ENCODE measurements at regions not wholly inside any gene's neighbourhood (a gene's known extent, or its start where the extent isn't known, plus 50 kb on each side); places are given as distances from the start of the nearest gene placed in this dataset.
A peak's percentile ranks its signal among the peaks of the same experiment; 100 is the strongest.
"Not testable (repeated sequence)": the region's sequence is repeated elsewhere in the genome, so short reads cannot be mapped to it uniquely, and the experiment has no call there.

DNA sequence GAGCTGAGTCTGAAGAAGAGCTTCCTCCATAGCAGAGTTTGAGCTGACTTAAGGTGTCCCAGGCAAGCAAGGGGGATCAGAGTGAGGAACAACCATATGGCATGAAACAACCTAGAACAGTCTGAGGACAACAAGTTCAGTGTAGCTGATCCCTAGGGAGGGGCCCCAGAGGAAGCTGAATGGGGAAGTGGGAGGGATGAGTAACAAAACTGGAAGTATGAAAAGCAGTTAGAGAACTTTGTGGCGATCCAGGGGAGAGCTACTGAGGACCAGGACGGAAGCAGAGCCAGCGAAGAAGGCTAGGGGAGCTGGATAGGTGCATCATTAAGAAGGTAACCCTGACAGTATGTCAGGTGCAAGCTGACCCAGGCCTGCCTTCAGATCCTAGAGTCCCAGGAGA, 580.8 kb downstream of the BNC2 start:
- H3K4me3 ChIP-seq (ENCODE audit: low read depth, low read length) = no peak overlapping the region
- TF ChIP-seq, protein P1, sequence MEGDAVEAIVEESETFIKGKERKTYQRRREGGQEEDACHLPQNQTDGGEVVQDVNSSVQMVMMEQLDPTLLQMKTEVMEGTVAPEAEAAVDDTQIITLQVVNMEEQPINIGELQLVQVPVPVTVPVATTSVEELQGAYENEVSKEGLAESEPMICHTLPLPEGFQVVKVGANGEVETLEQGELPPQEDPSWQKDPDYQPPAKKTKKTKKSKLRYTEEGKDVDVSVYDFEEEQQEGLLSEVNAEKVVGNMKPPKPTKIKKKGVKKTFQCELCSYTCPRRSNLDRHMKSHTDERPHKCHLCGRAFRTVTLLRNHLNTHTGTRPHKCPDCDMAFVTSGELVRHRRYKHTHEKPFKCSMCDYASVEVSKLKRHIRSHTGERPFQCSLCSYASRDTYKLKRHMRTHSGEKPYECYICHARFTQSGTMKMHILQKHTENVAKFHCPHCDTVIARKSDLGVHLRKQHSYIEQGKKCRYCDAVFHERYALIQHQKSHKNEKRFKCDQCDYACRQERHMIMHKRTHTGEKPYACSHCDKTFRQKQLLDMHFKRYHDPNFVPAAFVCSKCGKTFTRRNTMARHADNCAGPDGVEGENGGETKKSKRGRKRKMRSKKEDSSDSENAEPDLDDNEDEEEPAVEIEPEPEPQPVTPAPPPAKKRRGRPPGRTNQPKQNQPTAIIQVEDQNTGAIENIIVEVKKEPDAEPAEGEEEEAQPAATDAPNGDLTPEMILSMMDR (IDR thresholded peaks at IDR 0.05; ENCODE audit: borderline replicate concordance, insufficient read depth, low read depth, low read length) = no peak

DNA sequence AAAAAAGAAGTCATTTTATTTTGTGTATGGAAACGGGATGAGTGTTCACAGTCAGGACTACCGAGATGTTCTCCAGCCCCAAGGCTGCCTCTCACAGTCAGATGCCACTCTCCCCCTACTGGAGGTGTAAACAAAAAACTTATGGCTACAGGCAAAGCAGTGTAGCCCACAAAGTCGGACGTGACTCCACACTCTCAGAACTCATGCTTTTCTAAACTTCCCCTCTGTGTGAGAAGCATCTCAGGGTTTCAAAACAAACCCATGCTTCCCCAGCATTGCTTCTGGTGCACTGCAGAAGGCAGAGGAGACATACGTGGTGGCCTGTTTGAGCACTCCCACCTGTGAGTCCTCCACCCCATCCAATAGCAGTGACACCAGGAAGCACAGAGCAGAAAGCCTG, 580.3 kb downstream of the BNC2 start:
- H3K4me3 ChIP-seq (ENCODE audit: low read depth, low read length) = no peak overlapping the region
- TF ChIP-seq, protein P1 (IDR thresholded peaks at IDR 0.05; ENCODE audit: borderline replicate concordance, insufficient read depth, low read depth, low read length) = peak; percentile 8; the same call in 1 of the 2 replicates

DNA sequence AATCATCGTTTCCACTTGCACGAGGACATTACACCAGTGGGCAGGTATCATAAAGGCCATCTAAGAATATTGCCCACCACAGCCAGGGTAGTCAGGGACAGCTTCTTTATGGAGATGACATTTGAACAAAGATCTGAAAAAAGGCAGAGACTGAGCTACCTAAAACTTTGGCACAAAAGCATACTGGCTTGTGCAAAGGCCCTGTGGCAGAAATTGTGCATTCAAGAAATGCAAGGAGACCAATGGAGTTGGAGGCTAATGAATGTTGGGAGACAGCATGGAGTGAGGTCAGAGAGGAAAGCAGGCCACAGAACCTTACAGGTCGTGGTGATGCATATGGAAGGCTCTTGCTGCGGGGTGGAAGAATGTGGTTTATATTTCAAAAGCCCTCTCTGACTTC, 578.5 kb downstream of the BNC2 start:
- no peak overlapping the region for H3K4me3 ChIP-seq (ENCODE audit: low read depth, low read length)
- TF ChIP-seq, protein P1 (IDR thresholded peaks at IDR 0.05; ENCODE audit: borderline replicate concordance, insufficient read depth, low read depth, low read length) = no peak

DNA sequence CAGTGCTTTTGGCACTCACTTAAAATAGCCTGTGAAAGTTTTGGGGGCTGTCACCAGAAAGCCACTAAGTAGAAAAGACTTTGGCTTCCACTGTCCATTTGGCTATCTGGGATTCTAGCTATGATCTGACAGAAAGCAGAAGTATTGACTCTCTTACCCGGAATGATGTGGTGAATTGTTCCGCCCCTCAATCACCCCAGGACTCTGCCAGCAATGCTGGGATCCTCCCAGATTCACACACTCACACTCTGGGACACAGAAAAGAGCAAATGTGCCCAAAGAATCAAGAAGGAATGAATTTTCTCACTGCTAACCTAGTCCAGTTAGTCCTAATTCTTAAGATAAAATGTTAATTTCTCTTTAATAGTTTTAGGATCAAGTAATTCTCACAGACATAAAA, 576.9 kb downstream of the BNC2 start:
- TF ChIP-seq, protein P1 (IDR thresholded peaks at IDR 0.05; ENCODE audit: borderline replicate concordance, insufficient read depth, low read depth, low read length) = no peak
- no peak overlapping the region for H3K4me3 ChIP-seq (ENCODE audit: low read depth, low read length)

DNA sequence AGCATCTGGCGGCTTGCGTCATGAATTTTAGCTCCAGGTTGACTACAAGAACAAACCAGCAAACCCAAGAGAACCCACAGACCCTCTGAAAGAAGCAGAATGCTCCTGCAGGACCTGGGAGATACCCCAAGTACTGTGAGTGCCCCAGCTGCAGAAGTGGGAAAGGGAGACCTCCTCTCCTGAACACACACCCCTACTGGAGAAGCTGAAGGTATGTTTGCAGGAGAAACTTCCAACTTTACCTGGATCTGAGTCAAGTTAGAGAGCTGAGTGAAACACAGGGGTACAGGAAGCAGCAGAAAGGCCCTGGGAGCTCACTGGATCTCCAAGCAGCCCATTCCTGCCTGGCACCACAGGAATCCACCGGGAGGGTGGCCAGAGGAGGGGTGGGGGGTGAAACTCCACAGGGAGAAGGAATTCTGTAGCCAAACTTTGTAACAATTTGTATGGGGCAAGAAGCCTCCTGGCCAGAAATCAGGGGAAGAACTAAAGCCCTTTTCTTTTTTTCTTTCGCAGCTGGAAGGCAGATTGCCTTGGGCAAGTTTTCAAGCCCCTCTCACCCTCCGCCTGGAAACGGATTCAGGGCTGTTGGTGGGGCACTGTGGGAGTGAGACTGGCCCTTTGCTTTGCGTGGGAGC, 576.2 kb downstream of the BNC2 start:
- H3K4me3 ChIP-seq (ENCODE audit: low read depth, low read length) = no peak overlapping the region
- TF ChIP-seq, protein P1 (IDR thresholded peaks at IDR 0.05; ENCODE audit: borderline replicate concordance, insufficient read depth, low read depth, low read length) = no peak

DNA sequence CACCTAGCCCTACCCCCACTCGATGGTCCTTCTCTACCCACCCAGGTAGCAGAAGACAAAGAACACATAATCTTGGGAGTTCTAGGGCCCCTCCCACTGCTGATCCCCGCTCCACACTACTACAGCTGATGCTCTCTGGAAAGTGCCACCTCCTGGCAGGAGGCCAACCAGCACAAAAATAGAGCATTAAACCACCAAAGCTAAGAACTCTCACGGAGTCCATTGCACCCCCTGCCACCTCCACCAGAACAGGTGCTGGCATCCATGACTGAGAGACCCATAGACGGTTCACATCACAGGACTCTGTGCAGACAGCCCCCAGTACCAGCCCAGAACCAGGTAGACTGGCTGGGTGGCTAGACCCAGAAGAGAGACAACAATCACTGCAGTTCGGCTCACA, 575.5 kb downstream of the BNC2 start:
- not testable (repeated sequence) for H3K4me3 ChIP-seq (ENCODE audit: low read depth, low read length)

DNA sequence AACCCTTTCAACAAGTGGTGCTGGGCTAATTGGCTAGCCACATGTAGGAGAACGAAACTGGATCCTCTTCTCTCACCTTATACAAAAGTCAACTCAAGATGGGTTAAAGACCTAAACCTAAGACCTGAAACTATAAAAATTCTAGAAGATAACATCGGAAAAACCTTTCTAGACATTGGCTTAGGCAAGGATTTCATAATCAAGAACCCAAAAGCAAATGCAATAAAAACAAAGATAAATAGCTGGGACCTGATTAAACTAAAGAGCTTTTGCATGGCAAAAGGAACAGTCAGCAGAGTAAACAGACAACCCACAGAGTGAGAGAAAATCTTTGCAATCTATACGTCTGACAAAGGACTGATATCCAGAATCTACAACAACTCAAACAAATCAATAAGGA, 571.1 kb downstream of the BNC2 start:
- H3K4me3 ChIP-seq (ENCODE audit: low read depth, low read length) = not testable (repeated sequence)

DNA sequence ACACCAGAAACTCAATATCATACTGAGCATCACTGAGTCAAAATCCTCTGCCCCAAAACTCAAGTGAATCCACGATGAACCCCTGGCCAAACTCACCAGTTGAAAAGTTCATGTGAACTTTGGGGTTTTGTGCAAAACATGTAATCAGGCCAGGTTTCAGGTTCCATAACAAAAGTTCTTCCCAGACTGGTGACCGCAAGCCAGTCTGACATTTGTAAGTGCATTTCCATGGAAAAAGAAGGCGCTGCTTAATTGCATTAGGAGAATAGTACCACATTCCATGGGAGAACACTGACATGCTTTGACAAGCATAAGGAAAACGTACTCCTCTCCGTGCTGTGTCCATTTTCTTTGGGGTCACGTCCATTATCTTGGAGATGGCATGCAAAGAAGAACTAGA, 567.0 kb downstream of the BNC2 start:
- H3K4me3 ChIP-seq (ENCODE audit: low read depth, low read length) = no peak overlapping the region
- TF ChIP-seq, protein P1 (IDR thresholded peaks at IDR 0.05; ENCODE audit: borderline replicate concordance, insufficient read depth, low read depth, low read length) = no peak

Measured in GM12875 (cell line).